HG03354 (cell line): ENCODE measurements at regions not wholly inside any gene's neighbourhood (a gene's known extent, or its start where the extent isn't known, plus 50 kb on each side); places are given as distances from the start of the nearest gene placed in this dataset.

Experiments
- ATAC-seq: cut with Tn5 transposase; IDR thresholded peaks from one replicate; pipeline ENCODE4 v1.9.1; 2021; ENCODE audit warnings: mild to moderate bottlenecking; ENCODE audit not compliant: unreplicated experiment, poor library complexity, severe bottlenecking

- ATAC-seq = peak; percentile 20
Measured at GRCh38 chr11:123264431-123264780, 69.4 kb upstream of the CLMP start.

GRCh38 chr11:123261345-123262106, 66.5 kb upstream of the CLMP start:
- ATAC-seq = peak; percentile 64

GRCh38 chr11:123260511-123261211, 65.6 kb upstream of the CLMP start:
- ATAC-seq = no peak

GRCh38 chr11:123258877-123259276, 63.8 kb upstream of the CLMP start:
- no peak for ATAC-seq

GRCh38 chr11:123257370-123257769, 62.3 kb upstream of the CLMP start:
- no peak for ATAC-seq

GRCh38 chr11:123255909-123256308, 60.9 kb upstream of the CLMP start:
- ATAC-seq = no peak

- no peak for ATAC-seq
Measured at GRCh38 chr11:123254357-123254756, 59.3 kb upstream of the CLMP start.

- no peak for ATAC-seq
Measured at GRCh38 chr11:123253911-123254310, 58.9 kb upstream of the CLMP start.

- ATAC-seq = no peak
Measured at GRCh38 chr11:123253223-123253622, 58.2 kb upstream of the CLMP start.

- no peak for ATAC-seq
Measured at GRCh38 chr11:123251657-123252344, 56.8 kb upstream of the CLMP start.

GRCh38 chr11:123250892-123251656, 56.0 kb upstream of the CLMP start:
- ATAC-seq = no peak

GRCh38 chr11:123249354-123249753, 54.3 kb upstream of the CLMP start:
- no peak for ATAC-seq

GRCh38 chr11:123247813-123248379, 52.8 kb upstream of the CLMP start:
- no peak for ATAC-seq

- ATAC-seq = no peak
Measured at GRCh38 chr11:123247496-123247799, 52.4 kb upstream of the CLMP start.

GRCh38 chr11:123246749-123247495, 51.9 kb upstream of the CLMP start:
- peak; percentile 97 for ATAC-seq

GRCh38 chr11:123245567-123245966, 50.5 kb upstream of the CLMP start:
- ATAC-seq = no peak
